HEK293T (cell line): ENCODE measurements at regions not wholly inside any gene's neighbourhood (a gene's known extent, or its start where the extent isn't known, plus 50 kb on each side); places are given as distances from the start of the nearest gene placed in this dataset.

ENCODE experiments used
- CTCF ChIA-PET: fragments of 350-600 bp; formaldehyde crosslinking; extraction: SDS; loops from one replicate; lab custom pipeline; 2021; ENCODE audit warnings: antibody characterized with exemption, inconsistent platforms; lab: Yijun Ruan, JAX
- POLR2A ChIA-PET: fragments of 350-600 bp; formaldehyde crosslinking; extraction: SDS; loops from one replicate; lab custom pipeline; 2020; ENCODE audit warnings: antibody characterized with exemption, inconsistent platforms; lab: Yijun Ruan, JAX
- DNase-seq: peaks from one replicate; pipeline ENCODE4 v3.0.0; 2012; ENCODE audit warnings: mixed read lengths; ENCODE audit errors: extremely low spot score
- ARNT ChIP-seq: fragments of 450-650 bp; IDR thresholded peaks from 2 replicates; pipeline ENCODE4 v1.6.1; 2017; ENCODE audit warnings: mild to moderate bottlenecking
- BHLHE40 ChIP-seq: fragments of 450-650 bp; IDR thresholded peaks from 2 replicates; pipeline ENCODE4 v1.6.1; 2016; ENCODE audit warnings: mild to moderate bottlenecking, moderate library complexity, borderline replicate concordance
- CTBP1 ChIP-seq: fragments of 450-650 bp; IDR thresholded peaks from 2 replicates; pipeline ENCODE4 v1.6.1; 2016; ENCODE audit warnings: borderline replicate concordance
- ELF4 ChIP-seq: fragments of 450-650 bp; IDR thresholded peaks from 2 replicates; pipeline ENCODE4 v1.6.1; 2017; ENCODE audit warnings: antibody characterized with exemption
- FOXA1 ChIP-seq: fragments of 450-650 bp; IDR thresholded peaks from 2 replicates; pipeline ENCODE4 v1.6.1; 2016; ENCODE audit warnings: mild to moderate bottlenecking
- FOXK2 ChIP-seq: fragments of 450-650 bp; IDR thresholded peaks from 2 replicates; pipeline ENCODE4 v1.6.1; 2016; ENCODE audit warnings: mild to moderate bottlenecking
- FOXM1 ChIP-seq: fragments of 450-650 bp; IDR thresholded peaks from 2 replicates; pipeline ENCODE4 v1.6.1; 2017; ENCODE audit warnings: mild to moderate bottlenecking, borderline replicate concordance
- HDGF ChIP-seq: fragments of 450-650 bp; IDR thresholded peaks from 2 replicates; pipeline ENCODE4 v1.6.1; 2017; ENCODE audit warnings: antibody characterized with exemption, borderline replicate concordance
- L3MBTL2 ChIP-seq: fragments of 450-650 bp; conservative IDR thresholded peaks from 2 replicates; pipeline ENCODE4 v1.6.1; 2016; ENCODE audit warnings: mild to moderate bottlenecking
- LEF1 ChIP-seq: fragments of 450-650 bp; IDR thresholded peaks from 2 replicates; pipeline ENCODE4 v1.6.1; 2017; ENCODE audit warnings: mild to moderate bottlenecking, borderline replicate concordance
- NFRKB ChIP-seq: fragments of 450-650 bp; IDR thresholded peaks from 2 replicates; pipeline ENCODE4 v1.6.1; 2016; ENCODE audit warnings: mild to moderate bottlenecking, moderate library complexity
- PKNOX1 ChIP-seq: fragments of 450-650 bp; IDR thresholded peaks from 2 replicates; pipeline ENCODE4 v1.6.1; 2016
- SP1 ChIP-seq: fragments of 450-650 bp; IDR thresholded peaks from 2 replicates; pipeline ENCODE4 v1.6.1; 2017
- SUZ12 ChIP-seq: fragments of 450-650 bp; IDR thresholded peaks from 2 replicates; pipeline ENCODE4 v1.6.1; 2016; ENCODE audit warnings: mild to moderate bottlenecking
- TARDBP ChIP-seq: fragments of 450-650 bp; IDR thresholded peaks from 2 replicates; pipeline ENCODE4 v1.6.1; 2016
- ZNF384 ChIP-seq: fragments of 450-650 bp; IDR thresholded peaks from 2 replicates; pipeline ENCODE4 v1.6.1; 2016

GRCh38 chr17:72422505-72423285 lies 301.9 kb downstream of the SOX9 start:
- ChIA-PET POLR2A (interaction anchor here (1.3 to 1.5 kb wide), 2 partner anchors 35 to 302 kb away, joined by 3 to 6 read pairs; partner anchors contain the start of gene SOX9), CTCF (interaction anchor here (0.7 kb wide), 1 partner anchor 117 kb away, joined by 3 read pairs; no protein-coding TSS in a partner anchor)

DNA sequence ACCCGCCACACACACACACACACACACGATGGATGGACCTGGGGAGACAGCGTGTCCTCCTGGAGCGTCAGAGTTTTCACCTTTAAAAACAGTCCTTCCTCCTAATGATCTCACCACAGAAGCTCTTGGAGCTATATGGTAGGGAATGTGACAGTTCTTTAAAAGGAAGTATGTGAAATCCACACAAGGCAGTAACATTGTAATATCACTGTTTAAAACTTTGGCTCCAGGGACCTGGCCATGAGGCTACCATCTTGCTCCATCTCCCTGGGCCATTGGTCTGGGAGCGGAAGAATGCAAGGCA lies 302.4 kb downstream of the SOX9 start:
- CTCF ChIA-PET: interaction anchor here (0.7 kb wide), 1 partner anchor 117 kb away, joined by 3 read pairs; no protein-coding TSS in a partner anchor
- POLR2A ChIA-PET: interaction anchor here (1.3 to 1.5 kb wide), 2 partner anchors 36 to 302 kb away, joined by 3 to 6 read pairs; partner anchors contain the start of gene SOX9
- no peak for DNase-seq
- no peak for TF ChIP-seq ELF4

More at GRCh38 chr17:72422505-72423285, 301.9 kb downstream of the SOX9 start:
- TF ChIP-seq ELF4 (no peak), ARNT (no peak), L3MBTL2 (no peak), FOXK2 (no peak), NFRKB (no peak), CTBP1 (no peak), FOXA1 (no peak), HDGF (no peak), BHLHE40 (no peak), LEF1 (no peak)
- no peak for DNase-seq

GRCh38 chr17:72423718-72424117 lies 302.9 kb downstream of the SOX9 start:
- CTCF ChIA-PET: no interaction called here

GRCh38 chr17:72424505-72425117 lies 303.8 kb downstream of the SOX9 start:
- CTCF ChIA-PET: no interaction called here
- POLR2A ChIA-PET: no interaction called here
- TF ChIP-seq NFRKB: no peak
- no peak for TF ChIP-seq SUZ12
- TF ChIP-seq PKNOX1: no peak
- TF ChIP-seq FOXK2: no peak
- no peak for TF ChIP-seq SP1
- TF ChIP-seq LEF1: no peak
- no peak for TF ChIP-seq HDGF
- no peak for DNase-seq

More at GRCh38 chr17:72423718-72424117, 302.9 kb downstream of the SOX9 start:
- no peak for DNase-seq
- TF ChIP-seq CTBP1 (no peak), NFRKB (no peak), ZNF384 (no peak), ELF4 (no peak), BHLHE40 (no peak), ARNT (no peak), HDGF (no peak), FOXA1 (no peak), L3MBTL2 (no peak), SUZ12 (no peak), PKNOX1 (no peak), FOXM1 (no peak), SP1 (no peak), TARDBP (no peak), FOXK2 (no peak), LEF1 (no peak)
- POLR2A ChIA-PET: interaction anchor here (1.5 kb wide), 1 partner anchor 303 kb away, joined by 6 read pairs; the partner anchor contains the start of gene SOX9

GRCh38 chr17:72425133-72425793 lies 304.4 kb downstream of the SOX9 start:
- no peak for DNase-seq
- POLR2A ChIA-PET: no interaction called here
- TF ChIP-seq CTBP1: no peak
- TF ChIP-seq NFRKB: no peak
- no peak for TF ChIP-seq ARNT
- CTCF ChIA-PET: no interaction called here

DNA sequence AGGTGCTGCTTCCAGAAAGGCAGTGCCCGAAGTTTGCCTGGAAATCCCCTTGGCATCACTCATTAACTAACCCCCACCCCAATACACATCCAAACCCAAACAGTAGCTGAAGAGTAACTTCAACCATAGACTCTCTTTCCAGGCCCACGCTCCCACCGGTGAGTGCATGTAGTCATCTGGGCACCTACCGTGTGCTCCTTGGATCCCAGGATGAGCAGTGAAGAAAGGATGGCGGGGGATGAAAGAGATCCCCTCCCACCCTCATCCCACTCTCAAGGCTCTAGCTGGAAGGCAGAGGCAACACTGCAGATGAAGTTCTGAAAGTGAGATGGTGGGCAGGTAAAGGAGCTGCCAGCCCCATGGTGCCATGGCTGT lies 305.0 kb downstream of the SOX9 start:
- ChIA-PET POLR2A (no interaction called here), CTCF (no interaction called here)
- TF ChIP-seq TARDBP (no peak), FOXM1 (no peak), FOXA1 (no peak), L3MBTL2 (no peak), ELF4 (no peak), CTBP1 (no peak), LEF1 (no peak), FOXK2 (no peak), ARNT (no peak), BHLHE40 (no peak), HDGF (no peak), PKNOX1 (no peak), SP1 (no peak)
- DNase-seq: no peak
